GM12873 (cell line): ENCODE measurements at regions not wholly inside any gene's neighbourhood (a gene's known extent, or its start where the extent isn't known, plus 50 kb on each side); places are given as distances from the start of the nearest gene placed in this dataset.

ENCODE experiments used
- CTCF ChIP-seq: IDR thresholded peaks from 2 replicates; pipeline ENCODE4 v1.5.1; 2012; ENCODE audit warnings: low read depth, mild to moderate bottlenecking, moderate library complexity, low read length, control low read depth; ENCODE audit not compliant: insufficient read depth; ENCODE audit errors: missing control alignments

- no peak for TF ChIP-seq CTCF
Observed at GRCh38 chr1:193697115-193697762, 510.8 kb upstream of the B3GALT2 start.

GRCh38 chr1:193694741-193695140, 508.3 kb upstream of the B3GALT2 start:
- no peak for TF ChIP-seq CTCF

GRCh38 chr1:193685986-193686385, 499.6 kb upstream of the B3GALT2 start:
- no peak for TF ChIP-seq CTCF

DNA sequence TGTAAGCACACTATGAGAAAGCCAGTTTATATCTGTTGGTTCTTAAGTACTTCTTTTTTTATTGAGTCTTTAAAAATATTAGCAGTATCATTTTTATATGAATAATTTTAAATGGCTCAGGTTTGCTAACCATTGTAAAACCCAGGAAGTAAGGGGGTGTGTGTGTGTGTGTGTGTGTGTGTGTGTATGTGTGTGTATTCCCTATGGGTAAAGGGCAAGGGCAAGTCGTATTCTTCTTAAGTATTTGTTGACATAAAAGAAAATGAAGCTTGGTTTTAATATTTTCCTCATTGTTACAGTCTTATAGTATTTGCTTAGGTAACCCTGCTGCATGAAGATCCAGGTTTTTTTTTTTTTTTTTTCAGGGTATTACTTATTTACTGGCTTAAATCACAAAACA, 495.0 kb upstream of the B3GALT2 start:
- TF ChIP-seq CTCF, result no peak

DNA sequence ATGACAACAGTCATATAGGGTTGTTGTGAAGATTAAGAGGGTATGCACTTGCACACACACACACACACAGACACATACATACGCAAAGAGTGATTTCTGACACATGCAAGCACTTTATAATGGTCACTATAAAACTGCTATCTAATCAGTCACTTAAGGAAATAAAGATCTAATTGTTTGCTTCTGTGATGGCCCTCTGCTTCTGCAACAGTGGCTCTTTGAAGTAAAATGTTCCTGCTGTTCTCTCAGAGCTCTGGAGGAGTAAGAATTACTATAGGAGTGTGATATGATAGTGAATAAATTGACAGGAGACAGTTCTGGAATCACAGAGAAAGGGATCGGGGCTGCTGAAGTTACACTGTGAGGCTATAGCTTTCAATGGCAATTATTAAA, 494.5 kb upstream of the B3GALT2 start:
- TF ChIP-seq CTCF, result no peak

DNA sequence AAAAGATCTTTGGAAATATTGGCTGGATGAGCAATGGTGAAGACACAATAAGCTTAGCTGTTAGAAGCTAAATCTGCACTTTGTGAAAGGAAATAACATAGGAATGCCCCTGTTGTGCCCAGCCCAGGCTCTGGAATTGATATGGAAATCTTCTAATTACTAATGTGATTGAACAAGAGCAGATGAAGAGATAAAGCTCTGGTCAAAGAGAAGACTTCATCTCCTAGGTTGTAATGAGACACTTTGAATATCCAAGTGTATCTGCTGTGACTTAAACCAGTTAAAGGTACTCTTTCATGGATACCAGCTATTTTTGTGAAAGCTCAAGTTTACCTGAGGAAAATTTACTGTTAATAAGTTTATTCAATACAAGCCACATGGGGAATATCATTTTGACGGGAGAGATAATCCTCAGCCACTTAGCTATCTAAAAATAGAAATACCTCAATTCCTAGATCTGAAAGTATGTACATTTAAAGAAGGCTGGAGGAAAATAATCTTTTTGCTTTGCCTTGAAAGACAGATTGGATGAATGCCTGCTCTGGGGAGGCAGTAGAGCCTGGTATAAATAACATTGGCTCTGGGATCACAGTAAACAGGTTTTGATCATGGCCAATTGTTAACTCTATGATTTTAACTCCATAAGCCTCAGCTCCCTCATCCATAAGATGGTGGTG, 494.0 kb upstream of the B3GALT2 start:
- TF ChIP-seq CTCF, result no peak

DNA sequence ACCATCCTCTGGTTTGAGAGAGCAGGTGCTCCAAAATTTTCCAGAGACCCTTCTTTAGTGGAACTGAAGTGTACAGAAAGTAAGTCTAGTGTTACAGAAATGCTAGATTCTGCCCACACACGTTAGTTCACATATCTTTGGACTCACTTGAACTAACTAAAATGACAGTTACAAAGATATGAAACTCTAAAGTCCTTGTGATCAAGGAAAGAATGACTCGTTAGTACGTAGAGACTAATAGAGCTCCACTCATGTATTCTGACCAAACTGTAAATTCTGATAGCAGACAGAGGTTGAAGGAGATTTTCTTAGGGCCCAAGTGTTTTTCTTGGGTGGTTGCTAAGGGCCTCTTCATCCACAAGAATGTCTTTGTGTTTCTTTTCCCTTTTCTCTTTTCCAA, 491.5 kb upstream of the B3GALT2 start:
- no peak for TF ChIP-seq CTCF
